ENCODE measurements at regions not wholly inside any gene's neighbourhood (a gene's known extent, or its start where the extent isn't known, plus 50 kb on each side); places are given as distances from the start of the nearest gene placed in this dataset.
"Not testable (repeated sequence)": the region's sequence is repeated elsewhere in the genome, so short reads cannot be mapped to it uniquely, and the experiment has no call there.

DNA sequence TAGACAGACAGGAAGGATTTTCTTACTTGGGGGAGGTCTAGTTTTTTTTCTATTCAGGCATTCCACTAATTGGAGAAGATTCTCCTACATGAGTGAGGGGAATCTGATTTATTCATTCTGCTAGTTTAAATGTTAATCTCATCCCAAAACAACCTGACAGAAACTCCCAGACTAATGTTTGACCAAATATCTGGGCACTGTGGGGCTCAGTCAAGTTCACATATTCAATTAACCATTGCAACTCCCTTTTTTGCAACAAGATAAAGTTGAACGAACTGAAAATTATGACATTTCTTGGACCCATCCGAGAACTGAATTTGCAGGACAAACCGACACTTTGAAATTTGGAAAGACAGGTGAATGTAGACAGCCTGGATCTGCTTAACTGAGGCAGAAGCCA lies 194.4 kb upstream of the PTER start:
- H3K9me3 ChIP-seq (ENCODE audit: low read depth) = no peaks in the 10 kb centered on the region

DNA sequence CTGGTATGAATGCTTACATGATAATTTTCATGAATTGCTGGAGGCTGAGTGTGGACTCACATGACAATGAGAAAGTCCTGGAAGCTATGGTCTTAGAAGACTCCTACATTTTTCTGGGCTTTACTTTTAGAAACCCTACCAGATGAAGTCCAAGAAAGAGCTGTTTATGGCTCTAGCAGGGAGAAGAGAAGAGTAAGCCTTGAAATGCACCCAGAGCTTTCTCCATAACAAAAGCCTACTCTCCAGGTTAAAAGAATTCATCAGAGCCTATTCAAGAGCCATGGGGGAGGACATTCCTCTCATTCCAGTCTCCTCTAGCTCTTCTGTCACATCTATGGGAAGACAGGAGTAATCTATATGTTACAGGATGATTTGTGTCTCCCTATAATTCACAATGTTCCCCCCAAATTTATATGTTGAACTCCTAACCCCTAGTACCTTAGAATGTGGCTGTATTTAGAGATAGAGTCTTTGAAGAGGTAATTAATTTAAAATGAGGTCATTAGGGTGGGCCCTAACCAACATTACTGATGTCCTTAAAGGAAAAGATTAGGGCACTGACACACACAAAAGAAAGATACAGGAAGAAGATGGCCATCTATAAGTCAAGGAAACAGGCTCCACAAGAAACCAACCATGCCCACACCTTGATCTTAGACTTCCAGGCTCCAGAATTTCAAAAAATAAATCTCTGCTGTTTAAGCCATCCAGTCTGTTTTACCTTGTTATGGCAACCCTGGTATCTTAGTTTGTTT lies 193.8 kb upstream of the PTER start:
- in situ Hi-C loops (cut with MboI) = no loop called here
- Histone ChIP-seq H3K4me1 (ENCODE audit: insufficient read depth) (no peaks in the 10 kb centered on the region), H3K4me2 (ENCODE audit: unreplicated experiment) (no peak overlapping the region), H3K9ac (no peak overlapping the region), H3K36me3 (ENCODE audit: low read depth) (no peaks in the 10 kb centered on the region), H3K27ac (no peak overlapping the region), H3K9me3 (ENCODE audit: low read depth) (no peaks in the 10 kb centered on the region), H3K9me2 (ENCODE audit: insufficient read depth) (no peaks in the 10 kb centered on the region), H3K27me3 (replicated peaks; ENCODE audit: insufficient read depth) (no peaks in the 10 kb centered on the region), H4K20me1 (ENCODE audit: insufficient read depth) (no peaks in the 10 kb centered on the region), H3K79me2 (ENCODE audit: insufficient read depth) (no peaks in the 10 kb centered on the region), H3F3A (ENCODE audit: insufficient read depth) (no peaks in the 10 kb centered on the region), H2AFZ (no peak overlapping the region), H3K4me3 (no peak overlapping the region)
- TF ChIP-seq EZH2phosphoT487 (IDR thresholded peaks at IDR 0.05; ENCODE audit: insufficient read depth, low read depth) (no peak), EZH2 (IDR thresholded peaks at IDR 0.05; ENCODE audit: insufficient read depth, poor library complexity, severe bottlenecking) (no peak)
- no peak for DNase-seq

More for the DNA sequence above, 194.4 kb upstream of the PTER start:
- no peak overlapping the region for H3K27ac ChIP-seq
- TF ChIP-seq EZH2 (IDR thresholded peaks at IDR 0.05; ENCODE audit: insufficient read depth, poor library complexity, severe bottlenecking) (no peak), EZH2phosphoT487 (IDR thresholded peaks at IDR 0.05; ENCODE audit: insufficient read depth, low read depth) (no peak)
- 25 to 35% methylated on average over 3 of the region's 3 CpGs for WGBS, 2 experiments (ENCODE audit: low coverage in 1 of 2, low lambda C conversion rate in 2 of 2, missing lambda C conversion rate in 2 of 2)
- no peak for DNase-seq
- H3K4me1 ChIP-seq (ENCODE audit: insufficient read depth) = no peaks in the 10 kb centered on the region
- H3K9ac ChIP-seq = no peak overlapping the region
- H3K36me3 ChIP-seq (ENCODE audit: low read depth) = no peaks in the 10 kb centered on the region
- in situ Hi-C loops (cut with MboI) = no loop called here
- no peak overlapping the region for H3K4me2 ChIP-seq (ENCODE audit: unreplicated experiment)
- H3K79me2 ChIP-seq (ENCODE audit: insufficient read depth) = no peaks in the 10 kb centered on the region
- no peaks in the 10 kb centered on the region for H3K27me3 ChIP-seq (replicated peaks; ENCODE audit: insufficient read depth)
- H2AFZ ChIP-seq = no peak overlapping the region
- H3F3A ChIP-seq (ENCODE audit: insufficient read depth) = no peaks in the 10 kb centered on the region
- H3K9me2 ChIP-seq (ENCODE audit: insufficient read depth) = no peaks in the 10 kb centered on the region
- no peak overlapping the region for H3K4me3 ChIP-seq
- no peaks in the 10 kb centered on the region for H4K20me1 ChIP-seq (ENCODE audit: insufficient read depth)

DNA sequence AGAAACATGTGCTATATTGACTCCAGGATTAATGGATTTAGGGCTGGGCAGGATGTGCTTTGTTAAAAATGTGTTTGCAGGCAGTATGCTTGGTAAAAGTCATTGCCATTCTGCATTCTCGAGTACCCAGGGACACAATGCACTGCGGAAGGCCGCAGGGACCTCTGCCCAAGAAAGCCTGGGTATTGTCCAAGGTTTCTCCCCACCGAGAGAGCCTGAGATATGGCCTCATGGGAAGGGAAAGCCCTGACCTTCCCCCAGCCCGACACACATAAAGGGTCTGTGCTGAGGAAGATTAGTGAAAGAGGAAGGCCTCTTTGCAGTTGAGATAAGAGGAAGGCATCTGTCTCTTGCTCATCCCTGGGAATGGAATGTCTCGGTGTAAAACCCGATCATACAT lies 186.7 kb upstream of the PTER start:
- H3K79me2 ChIP-seq (ENCODE audit: insufficient read depth); H3K4me2 ChIP-seq (ENCODE audit: unreplicated experiment); H3K9ac ChIP-seq; H3K4me1 ChIP-seq (ENCODE audit: insufficient read depth); DNase-seq; H3F3A ChIP-seq (ENCODE audit: insufficient read depth); in situ Hi-C loops (cut with MboI); H3K36me3 ChIP-seq (ENCODE audit: low read depth); H3K9me3 ChIP-seq (ENCODE audit: low read depth); H3K4me3 ChIP-seq; H3K27ac ChIP-seq; H2AFZ ChIP-seq; H3K27me3 ChIP-seq (replicated peaks; ENCODE audit: insufficient read depth); H4K20me1 ChIP-seq (ENCODE audit: insufficient read depth); H3K9me2 ChIP-seq (ENCODE audit: insufficient read depth): not testable (repeated sequence)
- 42 to 52% methylated on average over 7 of the region's 7 CpGs for WGBS, 2 experiments (ENCODE audit: low coverage in 1 of 2, low lambda C conversion rate in 2 of 2, missing lambda C conversion rate in 2 of 2)

DNA sequence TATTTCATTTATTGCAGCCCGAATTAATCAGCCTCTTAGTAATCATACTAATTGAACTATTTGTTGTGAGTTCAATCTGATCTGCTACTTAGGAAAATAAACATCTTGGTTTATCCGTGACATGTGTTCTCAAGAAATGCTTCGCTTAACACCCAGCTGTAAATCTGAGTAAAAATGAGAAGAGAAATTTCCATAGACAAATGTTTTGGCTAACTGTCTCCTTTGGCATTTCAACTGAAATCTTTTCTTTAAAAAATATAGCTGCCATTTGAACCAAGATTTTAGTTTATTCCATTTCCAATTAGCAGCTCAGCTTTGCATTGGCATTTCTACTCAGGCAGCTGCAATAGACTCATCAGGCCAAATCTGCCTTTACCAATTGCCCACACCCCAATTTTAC lies 180.5 kb upstream of the PTER start:
- no peaks in the 10 kb centered on the region for H3K27me3 ChIP-seq (replicated peaks; ENCODE audit: insufficient read depth)
- no peak overlapping the region for H3K4me2 ChIP-seq (ENCODE audit: unreplicated experiment)
- H3K4me1 ChIP-seq (ENCODE audit: insufficient read depth) = no peaks in the 10 kb centered on the region
- no peaks in the 10 kb centered on the region for H3K9me3 ChIP-seq (ENCODE audit: low read depth)
- H2AFZ ChIP-seq = no peak overlapping the region
- no peak overlapping the region for H3K9ac ChIP-seq
- no peaks in the 10 kb centered on the region for H4K20me1 ChIP-seq (ENCODE audit: insufficient read depth)
- H3K79me2 ChIP-seq (ENCODE audit: insufficient read depth) = no peaks in the 10 kb centered on the region
- no peak overlapping the region for H3K27ac ChIP-seq
- WGBS, 2 experiments (ENCODE audit: low coverage in 1 of 2, low lambda C conversion rate in 2 of 2, missing lambda C conversion rate in 2 of 2) = 3% methylated on average over 3 of the region's 3 CpGs
- H3K36me3 ChIP-seq (ENCODE audit: low read depth) = no peaks in the 10 kb centered on the region
- no peak overlapping the region for H3K4me3 ChIP-seq
- H3K9me2 ChIP-seq (ENCODE audit: insufficient read depth) = no peaks in the 10 kb centered on the region
- in situ Hi-C loops (cut with MboI) = no loop called here
- no peaks in the 10 kb centered on the region for H3F3A ChIP-seq (ENCODE audit: insufficient read depth)
- no peak for DNase-seq
- no peak for TF ChIP-seq EZH2phosphoT487 (IDR thresholded peaks at IDR 0.05; ENCODE audit: insufficient read depth, low read depth)
- no peak for TF ChIP-seq EZH2 (IDR thresholded peaks at IDR 0.05; ENCODE audit: insufficient read depth, poor library complexity, severe bottlenecking)
